Liver (tissue), 8 donors: ENCODE measurements at regions not wholly inside any gene's neighbourhood (a gene's known extent, or its start where the extent isn't known, plus 50 kb on each side); places are given as distances from the start of the nearest gene placed in this dataset.

Experiments used
- DNase-seq: peaks from one replicate; pipeline ENCODE4 v3.0.0-alpha.2; 2017; ENCODE audit warnings: low spot score
- H3K27ac ChIP-seq, 2 donors: one replicate each; pipeline ENCODE4 v1.7.0; 2013; ENCODE audit warnings: inconsistent platforms in 2 of 2, low read length in 2 of 2, control low read depth in 1 of 2, low read depth in 1 of 2, mild to moderate bottlenecking in 1 of 2
- H3K27me3 ChIP-seq, 4 donors: one replicate each; pipeline versions ENCODE4 v1.6.1 to v1.7.0; 2013; ENCODE audit warnings: low read length in 3 of 4, inconsistent platforms in 1 of 4, mild to moderate bottlenecking in 1 of 4, moderate library complexity in 1 of 4; ENCODE audit not compliant: control insufficient read depth in 4 of 4, insufficient read depth in 4 of 4
- H3K36me3 ChIP-seq, 4 donors: one replicate each; pipeline versions ENCODE4 v1.6.1 to v1.7.0; 2013; ENCODE audit warnings: low read length in 3 of 4, mild to moderate bottlenecking in 3 of 4, low read depth in 1 of 4, moderate library complexity in 1 of 4; ENCODE audit not compliant: control insufficient read depth in 4 of 4, insufficient read depth in 3 of 4
- H3K4me1 ChIP-seq, 4 donors: one replicate each; pipeline versions ENCODE4 v1.6.1 to v1.7.0; 2013; ENCODE audit warnings: low read length in 3 of 4, mild to moderate bottlenecking in 3 of 4, moderate library complexity in 1 of 4; ENCODE audit not compliant: control insufficient read depth in 4 of 4, insufficient read depth in 4 of 4
- H3K4me3 ChIP-seq, 3 donors: one replicate each; pipeline versions ENCODE4 v1.6.1 to v1.7.0; 2013; ENCODE audit warnings: low read length in 3 of 3, control low read depth in 1 of 3, low read depth in 1 of 3, mild to moderate bottlenecking in 1 of 3
- H3K9ac ChIP-seq, 2 donors: one replicate each; pipeline ENCODE4 v1.7.0; 2013; ENCODE audit warnings: low read length in 2 of 2, mild to moderate bottlenecking in 2 of 2, moderate library complexity in 2 of 2, control low read depth in 1 of 2, low read depth in 1 of 2
- H3K9me3 ChIP-seq, 4 donors: one replicate each; pipeline versions ENCODE4 v1.6.1 to v1.7.0; 2013; ENCODE audit warnings: low read length in 3 of 4; ENCODE audit not compliant: control insufficient read depth in 4 of 4
- ATF3 ChIP-seq: IDR thresholded peaks from 2 replicates; pipeline ENCODE4 v1.6.1; 2016; ENCODE audit warnings: antibody characterized with exemption
- CTCF ChIP-seq: fragments of 150-350 bp; IDR thresholded peaks from 2 replicates; pipeline ENCODE4 v1.5.1; 2017; ENCODE audit warnings: improper control_type of control experiment, low read depth, low read length; ENCODE audit not compliant: missing input control
- EGR1 ChIP-seq, 2 donors: IDR thresholded peaks; 2 replicates each; pipeline ENCODE4 v1.6.1; 2016 to 2018; ENCODE audit warnings: antibody characterized with exemption in 2 of 2, low read depth in 2 of 2
- FOXA1 ChIP-seq: IDR thresholded peaks from 2 replicates; pipeline ENCODE4 v1.6.1; 2016; ENCODE audit warnings: antibody characterized with exemption
- FOXA2 ChIP-seq: IDR thresholded peaks from 2 replicates; pipeline ENCODE4 v1.6.1; 2016; ENCODE audit warnings: antibody characterized with exemption
- GABPA ChIP-seq, 2 donors: IDR thresholded peaks in 1 of 2; conservative IDR thresholded peaks in 1 of 2; 2 replicates each; pipeline ENCODE4 v1.6.1; 2016; ENCODE audit warnings: antibody characterized with exemption in 2 of 2, mild to moderate bottlenecking in 1 of 2, moderate library complexity in 1 of 2
- HNF4A ChIP-seq, 2 donors: conservative IDR thresholded peaks; 2 replicates each; pipeline ENCODE4 v1.6.1; 2016; ENCODE audit warnings: antibody characterized with exemption in 2 of 2, mild to moderate bottlenecking in 2 of 2
- HNF4G ChIP-seq: IDR thresholded peaks from 2 replicates; pipeline ENCODE4 v1.6.1; 2016; ENCODE audit warnings: antibody characterized with exemption
- JUND ChIP-seq, 2 donors: IDR thresholded peaks; 2 replicates each; pipeline ENCODE4 v1.6.1; 2016; ENCODE audit warnings: antibody characterized with exemption in 2 of 2
- MAX ChIP-seq: IDR thresholded peaks from 2 replicates; pipeline ENCODE4 v1.6.1; 2016; ENCODE audit warnings: antibody characterized with exemption
- NR2F2 ChIP-seq: IDR thresholded peaks from 2 replicates; pipeline ENCODE4 v1.6.1; 2016; ENCODE audit warnings: antibody characterized with exemption
- RAD21 ChIP-seq, 2 donors: IDR thresholded peaks; 2 replicates each; pipeline ENCODE4 v1.6.1; 2016; ENCODE audit warnings: antibody characterized with exemption in 2 of 2, mild to moderate bottlenecking in 2 of 2
- RXRA ChIP-seq, 2 donors: IDR thresholded peaks; 2 replicates each; pipeline ENCODE4 v1.6.1; 2017 to 2018; ENCODE audit warnings: antibody characterized with exemption in 2 of 2, mild to moderate bottlenecking in 1 of 2
- SP1 ChIP-seq: IDR thresholded peaks from 2 replicates; pipeline ENCODE4 v1.6.1; 2018; ENCODE audit warnings: antibody characterized with exemption, mild to moderate bottlenecking
- TAF1 ChIP-seq: conservative IDR thresholded peaks from 2 replicates; pipeline ENCODE4 v1.6.1; 2016; ENCODE audit warnings: antibody characterized with exemption, mild to moderate bottlenecking
- YY1 ChIP-seq: IDR thresholded peaks from 2 replicates; pipeline ENCODE4 v1.6.1; 2016; ENCODE audit warnings: antibody characterized with exemption, mild to moderate bottlenecking
- WGBS: extraction: QIAGEN DNeasy Blood & Tissue Kit; methylation state at CpG from one replicate; pipeline ENCODE4 v1.1.7; 2013; 5-methylcytosine and 5-hydroxymethylcytosine counted together
- TF ChIP-seq, protein P1 (sequence below): IDR thresholded peaks from 2 replicates; pipeline ENCODE4 v1.6.1; 2016; ENCODE audit warnings: antibody characterized with exemption, mild to moderate bottlenecking
- TF ChIP-seq, protein P2 (sequence below): IDR thresholded peaks from 2 replicates; pipeline ENCODE4 v1.6.1; 2016; ENCODE audit warnings: antibody characterized with exemption
- donor health status: healthy.
- donor health status: healthy.
- donor health status: healthy.
- donor health status: healthy.
- donor health status: healthy.

DNA sequence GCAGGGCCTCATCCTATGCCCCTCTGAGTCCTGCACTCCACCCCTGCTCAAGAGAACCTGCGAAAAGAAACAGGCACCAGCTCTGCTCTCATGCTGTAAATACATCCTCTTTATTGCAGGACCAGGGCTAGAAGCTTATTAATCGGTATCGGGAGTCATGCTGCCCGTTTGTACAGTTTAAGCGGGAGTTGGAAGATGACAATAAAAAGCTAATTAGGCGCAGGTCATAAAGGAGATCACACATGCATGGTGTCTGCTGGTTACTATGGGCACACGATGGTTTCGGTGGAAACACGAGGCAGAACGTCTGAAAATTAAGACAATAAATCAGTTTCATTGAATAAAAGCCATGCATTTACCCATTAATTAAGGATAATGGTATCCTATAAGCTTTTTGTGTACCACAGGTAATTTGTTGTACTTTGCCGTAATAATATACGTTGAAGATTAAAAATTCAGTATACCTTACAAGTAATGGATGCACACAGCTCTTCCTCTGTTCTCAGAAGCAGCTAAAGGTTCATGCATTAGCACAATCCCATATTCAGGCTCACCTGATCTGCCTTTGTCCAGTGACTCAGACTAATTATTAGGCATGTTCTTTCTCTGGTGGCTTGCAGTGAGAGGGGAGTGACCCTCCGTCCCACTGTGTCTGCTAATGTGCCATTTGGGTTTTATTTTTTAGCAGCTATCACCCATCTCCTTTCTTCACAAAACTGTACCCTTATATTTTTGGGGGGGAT is 406.0 kb downstream of the TSHZ3 start:
- DNase-seq = no peak
- 80% methylated on average over 13 of the region's 13 CpGs for WGBS

More for the DNA sequence above, 406.0 kb downstream of the TSHZ3 start:
- H3K27me3 ChIP-seq = no peaks in the 10 kb centered on the region
- H3K4me3 ChIP-seq = no peak overlapping the region
- no peak overlapping the region for H3K9ac ChIP-seq
- H3K4me1 ChIP-seq = no peaks in the 10 kb centered on the region
- H3K36me3 ChIP-seq = no peaks in the 10 kb centered on the region
- TF ChIP-seq RXRA (IDR thresholded peaks at IDR 0.05) (no peak), MAX (no peak), SP1 (no peak), GABPA (IDR thresholded peaks at IDR 0.05 in 1 of 2, conservative IDR thresholded peaks at IDR 0.05 in 1 of 2) (no peak), EGR1 (IDR thresholded peaks at IDR 0.05; ENCODE audit: low read depth in 2 of 2) (no peak), NR2F2 (no peak), FOXA1 (no peak), JUND (IDR thresholded peaks at IDR 0.05) (no peak), YY1 (no peak), HNF4A (conservative IDR thresholded peaks at IDR 0.05) (no peak), TAF1 (no peak), RAD21 (IDR thresholded peaks at IDR 0.05) (no peak), CTCF (no peak), ATF3 (no peak), FOXA2 (no peak), HNF4G (no peak)
- TF ChIP-seq, protein P1, sequence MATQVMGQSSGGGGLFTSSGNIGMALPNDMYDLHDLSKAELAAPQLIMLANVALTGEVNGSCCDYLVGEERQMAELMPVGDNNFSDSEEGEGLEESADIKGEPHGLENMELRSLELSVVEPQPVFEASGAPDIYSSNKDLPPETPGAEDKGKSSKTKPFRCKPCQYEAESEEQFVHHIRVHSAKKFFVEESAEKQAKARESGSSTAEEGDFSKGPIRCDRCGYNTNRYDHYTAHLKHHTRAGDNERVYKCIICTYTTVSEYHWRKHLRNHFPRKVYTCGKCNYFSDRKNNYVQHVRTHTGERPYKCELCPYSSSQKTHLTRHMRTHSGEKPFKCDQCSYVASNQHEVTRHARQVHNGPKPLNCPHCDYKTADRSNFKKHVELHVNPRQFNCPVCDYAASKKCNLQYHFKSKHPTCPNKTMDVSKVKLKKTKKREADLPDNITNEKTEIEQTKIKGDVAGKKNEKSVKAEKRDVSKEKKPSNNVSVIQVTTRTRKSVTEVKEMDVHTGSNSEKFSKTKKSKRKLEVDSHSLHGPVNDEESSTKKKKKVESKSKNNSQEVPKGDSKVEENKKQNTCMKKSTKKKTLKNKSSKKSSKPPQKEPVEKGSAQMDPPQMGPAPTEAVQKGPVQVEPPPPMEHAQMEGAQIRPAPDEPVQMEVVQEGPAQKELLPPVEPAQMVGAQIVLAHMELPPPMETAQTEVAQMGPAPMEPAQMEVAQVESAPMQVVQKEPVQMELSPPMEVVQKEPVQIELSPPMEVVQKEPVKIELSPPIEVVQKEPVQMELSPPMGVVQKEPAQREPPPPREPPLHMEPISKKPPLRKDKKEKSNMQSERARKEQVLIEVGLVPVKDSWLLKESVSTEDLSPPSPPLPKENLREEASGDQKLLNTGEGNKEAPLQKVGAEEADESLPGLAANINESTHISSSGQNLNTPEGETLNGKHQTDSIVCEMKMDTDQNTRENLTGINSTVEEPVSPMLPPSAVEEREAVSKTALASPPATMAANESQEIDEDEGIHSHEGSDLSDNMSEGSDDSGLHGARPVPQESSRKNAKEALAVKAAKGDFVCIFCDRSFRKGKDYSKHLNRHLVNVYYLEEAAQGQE = no peak
- TF ChIP-seq, protein P2, sequence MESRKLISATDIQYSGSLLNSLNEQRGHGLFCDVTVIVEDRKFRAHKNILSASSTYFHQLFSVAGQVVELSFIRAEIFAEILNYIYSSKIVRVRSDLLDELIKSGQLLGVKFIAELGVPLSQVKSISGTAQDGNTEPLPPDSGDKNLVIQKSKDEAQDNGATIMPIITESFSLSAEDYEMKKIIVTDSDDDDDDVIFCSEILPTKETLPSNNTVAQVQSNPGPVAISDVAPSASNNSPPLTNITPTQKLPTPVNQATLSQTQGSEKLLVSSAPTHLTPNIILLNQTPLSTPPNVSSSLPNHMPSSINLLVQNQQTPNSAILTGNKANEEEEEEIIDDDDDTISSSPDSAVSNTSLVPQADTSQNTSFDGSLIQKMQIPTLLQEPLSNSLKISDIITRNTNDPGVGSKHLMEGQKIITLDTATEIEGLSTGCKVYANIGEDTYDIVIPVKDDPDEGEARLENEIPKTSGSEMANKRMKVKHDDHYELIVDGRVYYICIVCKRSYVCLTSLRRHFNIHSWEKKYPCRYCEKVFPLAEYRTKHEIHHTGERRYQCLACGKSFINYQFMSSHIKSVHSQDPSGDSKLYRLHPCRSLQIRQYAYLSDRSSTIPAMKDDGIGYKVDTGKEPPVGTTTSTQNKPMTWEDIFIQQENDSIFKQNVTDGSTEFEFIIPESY = no peak
- H3K9me3 ChIP-seq = peaks cover 0 to 2% (median 0%) of the 10 kb centered on the region in 4 donors
- no peak overlapping the region for H3K27ac ChIP-seq
